CD4-positive, alpha-beta T cell (primary cell): ENCODE measurements at regions not wholly inside any gene's neighbourhood (a gene's known extent, or its start where the extent isn't known, plus 50 kb on each side); places are given as distances from the start of the nearest gene placed in this dataset.

ENCODE experiments used
- ATAC-seq: fragments of 200-7000 bp; cut with Tn5 transposase; one replicate; pipeline ENCODE4 v1.10.0; 2022; ENCODE audit warnings: mild to moderate bottlenecking; ENCODE audit not compliant: poor library complexity
- CTCF ChIA-PET: fragments of 350-600 bp; sonication (Branson Sonifier 250); formaldehyde crosslinking; loops from one replicate; lab custom pipeline; 2021; ENCODE audit warnings: antibody characterized with exemption, inconsistent platforms; lab: Charles Lee
- POLR2A ChIA-PET: fragments of 350-600 bp; sonication (Branson Sonifier 250); formaldehyde crosslinking; loops from one replicate; lab custom pipeline; 2021; ENCODE audit warnings: antibody characterized with exemption, inconsistent platforms; lab: Charles Lee
- DNase-seq, 14 experiments: peaks; one replicate each; pipeline ENCODE4 v3.0.0-alpha.2; 2013 to 2020; ENCODE audit warnings: mixed read lengths in 2 of 14
- H3K27ac ChIP-seq, 2 donors: one replicate each; pipeline versions ENCODE4 v1.5.1 to v1.7.0; 2013; ENCODE audit warnings: low read length in 2 of 2, low read depth in 1 of 2, mild to moderate bottlenecking in 1 of 2
- H3K27me3 ChIP-seq, 2 experiments: 1 replicate in 1 of 2; 2 replicates in 1 of 2; pipeline versions ENCODE4 v1.6.1 to v1.7.0; 2013; ENCODE audit warnings: low read length in 2 of 2, control low read depth in 1 of 2, mild to moderate bottlenecking in 1 of 2, moderate library complexity in 1 of 2; ENCODE audit not compliant: insufficient read depth in 2 of 2, control insufficient read depth in 1 of 2
- H3K36me3 ChIP-seq: one replicate; pipeline ENCODE4 v1.6.1; 2013; ENCODE audit warnings: low read length, control low read depth; ENCODE audit not compliant: insufficient read depth
- H3K4me1 ChIP-seq: one replicate; pipeline ENCODE4 v1.6.1; 2013; ENCODE audit warnings: low read length, control low read depth; ENCODE audit not compliant: insufficient read depth
- H3K4me3 ChIP-seq: one replicate; pipeline ENCODE4 v1.5.1; 2013; ENCODE audit warnings: mild to moderate bottlenecking, low read length, moderate library complexity
- H3K9me3 ChIP-seq, 2 experiments: 1 replicate in 1 of 2; 2 replicates in 1 of 2; pipeline versions ENCODE4 v1.6.1 to v1.7.0; 2013; ENCODE audit warnings: low read length in 2 of 2, mild to moderate bottlenecking in 2 of 2, control low read depth in 1 of 2, moderate library complexity in 1 of 2; ENCODE audit not compliant: control insufficient read depth in 1 of 2, insufficient read depth in 1 of 2
- H3K27ac Mint-ChIP-seq: one replicate; pipeline ENCODE4 v1.8.0; 2020; ENCODE audit warnings: mixed read lengths
- H3K27me3 Mint-ChIP-seq: one replicate; pipeline ENCODE4 v1.8.0; 2021; ENCODE audit warnings: mixed read lengths
- H3K36me3 Mint-ChIP-seq: one replicate; pipeline ENCODE4 v1.8.0; 2021; ENCODE audit warnings: low read depth, mixed read lengths
- H3K4me1 Mint-ChIP-seq: one replicate; pipeline ENCODE4 v1.8.0; 2021; ENCODE audit warnings: low read depth, mixed read lengths
- H3K4me3 Mint-ChIP-seq: one replicate; pipeline ENCODE4 v1.8.0; 2020; ENCODE audit warnings: mild to moderate bottlenecking, mixed read lengths
- H3K9me3 Mint-ChIP-seq: one replicate; pipeline ENCODE4 v1.8.0; 2020; ENCODE audit warnings: mixed read lengths
- CTCF ChIP-seq: fragments of 200-600 bp; IDR thresholded peaks from one replicate; pipeline ENCODE4 v1.8.0; 2022; ENCODE audit warnings: antibody characterized with exemption, mild to moderate bottlenecking
- intact Hi-C, 2 experiments: fragments of 100-400 bp; cut with DNase I in 1 of 2; cut with micrococcal nuclease in 1 of 2; formaldehyde crosslinking; loops; one replicate each; pipeline versions ENCODE4 v1.15.1 to v1.9.0; 2023 to 2025; cut with DNase I, micrococcal nuclease

DNA sequence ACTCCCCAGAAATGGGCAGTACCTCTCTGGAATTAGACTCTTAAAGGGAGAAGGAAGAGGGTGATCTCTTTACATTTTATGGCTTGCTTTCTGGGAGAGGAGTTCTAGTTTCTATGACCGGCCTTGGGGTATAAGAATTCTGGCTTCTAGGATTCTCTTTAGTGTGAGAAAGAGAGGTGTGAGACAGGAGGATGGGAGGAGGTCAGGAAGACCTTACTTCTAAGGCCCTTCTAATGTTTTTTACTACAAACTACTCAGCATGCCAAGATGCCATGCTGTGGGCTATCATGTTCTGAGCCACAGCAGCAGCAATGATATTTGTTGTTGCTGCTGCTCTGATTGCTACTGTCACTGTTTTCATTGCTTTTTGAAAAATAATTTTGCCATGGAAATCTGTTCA, 538.3 kb downstream of the SLITRK6 start:
- TF ChIP-seq CTCF: no peak
- DNase-seq (no peak), ATAC-seq (no peak)
- Mint-ChIP-seq H3K36me3 (no peaks in the 10 kb centered on the region), H3K9me3 (no peaks in the 10 kb centered on the region), H3K4me3 (no peak overlapping the region), H3K27me3 (no peaks in the 10 kb centered on the region), H3K4me1 (no peaks in the 10 kb centered on the region), H3K27ac (no peak overlapping the region)
- no peak overlapping the region for H3K27ac ChIP-seq
- ChIA-PET CTCF (no interaction called here), POLR2A (no interaction called here)
- H3K9me3 ChIP-seq: no peaks in the 10 kb centered on the region
- H3K4me1 ChIP-seq: no peaks in the 10 kb centered on the region
- intact Hi-C loops: no loop called here
- H3K36me3 ChIP-seq: no peaks in the 10 kb centered on the region
- no peak overlapping the region for H3K4me3 ChIP-seq
- H3K27me3 ChIP-seq: no peaks in the 10 kb centered on the region

DNA sequence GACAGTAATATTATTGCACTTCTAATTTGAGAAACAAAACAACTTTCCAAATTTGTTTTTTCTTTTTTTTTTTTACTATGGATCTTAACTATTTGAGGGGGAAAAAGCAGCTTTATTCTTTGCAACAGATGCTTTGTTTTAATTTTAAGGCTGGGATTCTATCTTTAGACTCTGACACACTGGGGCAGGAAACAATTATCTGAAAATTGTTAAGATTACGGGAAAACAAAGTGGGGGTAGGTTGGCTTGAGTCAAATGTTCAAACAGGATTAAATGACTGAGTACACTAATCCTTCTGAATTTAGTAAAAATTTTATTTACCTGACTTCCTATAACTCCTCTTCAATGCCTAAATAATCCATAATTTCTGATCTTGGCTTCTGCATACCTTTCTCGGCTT, 543.2 kb downstream of the SLITRK6 start:
- DNase-seq: no peak
- Histone ChIP-seq H3K4me3 (no peak overlapping the region), H3K36me3 (no peaks in the 10 kb centered on the region), H3K9me3 (no peaks in the 10 kb centered on the region), H3K4me1 (no peaks in the 10 kb centered on the region), H3K27me3 (no peaks in the 10 kb centered on the region), H3K27ac (no peak overlapping the region)
- H3K36me3 Mint-ChIP-seq: no peaks in the 10 kb centered on the region
- H3K27ac Mint-ChIP-seq: no peak overlapping the region
- no peak overlapping the region for H3K4me3 Mint-ChIP-seq
- CTCF ChIA-PET: no interaction called here
- no peaks in the 10 kb centered on the region for H3K4me1 Mint-ChIP-seq
- POLR2A ChIA-PET: no interaction called here
- TF ChIP-seq CTCF: no peak
- no peaks in the 10 kb centered on the region for H3K27me3 Mint-ChIP-seq
- peaks cover 7% of the 10 kb centered on the region for H3K9me3 Mint-ChIP-seq
- intact Hi-C loops: no loop called here
- ATAC-seq: no peak

DNA sequence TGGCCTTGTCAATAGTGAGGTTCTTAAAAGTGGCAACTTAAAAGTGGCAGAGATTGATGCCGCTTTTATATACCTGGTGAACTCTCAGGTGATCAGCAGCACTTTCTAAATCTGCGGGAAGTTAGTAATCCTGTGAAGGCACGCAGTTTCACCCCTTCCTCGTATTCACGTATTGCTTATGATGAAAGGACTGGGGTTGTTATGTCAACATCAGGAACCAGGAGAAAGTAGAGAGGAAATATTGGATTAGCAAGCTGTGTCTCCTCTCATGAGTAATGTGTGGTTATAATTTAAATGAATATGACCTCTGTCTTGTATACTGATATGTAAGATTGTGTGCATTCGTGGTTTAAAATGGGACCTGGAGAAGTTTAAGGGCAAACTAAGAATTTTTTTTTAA, 544.6 kb downstream of the SLITRK6 start:
- ATAC-seq (no peak), DNase-seq (no peak)
- H3K36me3 Mint-ChIP-seq: no peaks in the 10 kb centered on the region
- no peak overlapping the region for H3K27ac Mint-ChIP-seq
- ChIA-PET CTCF (no interaction called here), POLR2A (no interaction called here)
- no peaks in the 10 kb centered on the region for H3K4me1 ChIP-seq
- no peaks in the 10 kb centered on the region for H3K36me3 ChIP-seq
- H3K27ac ChIP-seq: no peak overlapping the region
- no peak overlapping the region for H3K4me3 Mint-ChIP-seq
- intact Hi-C loops: no loop called here
- H3K4me3 ChIP-seq: no peak overlapping the region
- H3K9me3 ChIP-seq: no peaks in the 10 kb centered on the region
- no peak for TF ChIP-seq CTCF
- H3K27me3 Mint-ChIP-seq: no peaks in the 10 kb centered on the region
- H3K9me3 Mint-ChIP-seq: peaks cover 7% of the 10 kb centered on the region
- no peaks in the 10 kb centered on the region for H3K27me3 ChIP-seq
- H3K4me1 Mint-ChIP-seq: no peaks in the 10 kb centered on the region
